K562 (cell line): ENCODE measurements at regions not wholly inside any gene's neighbourhood (a gene's known extent, or its start where the extent isn't known, plus 50 kb on each side); places are given as distances from the start of the nearest gene placed in this dataset.

ENCODE experiments used
- ATF7 ChIP-seq: fragments of 450-650 bp; IDR thresholded peaks from 2 replicates; pipeline ENCODE4 v1.7.1; 2014; ENCODE audit warnings: mild to moderate bottlenecking, moderate library complexity
- EGR1 ChIP-seq: fragments of 450-650 bp; conservative IDR thresholded peaks from 2 replicates; pipeline ENCODE4 v1.6.1; 2017; ENCODE audit warnings: mild to moderate bottlenecking
- ELF4 ChIP-seq: fragments of 450-650 bp; formaldehyde crosslinking; IDR thresholded peaks from 2 replicates; pipeline ENCODE4 v1.4.0; 2022; ENCODE audit warnings: missing genetic modification characterization
- NFATC3 ChIP-seq: fragments of 450-650 bp; IDR thresholded peaks from 2 replicates; pipeline ENCODE4 v1.6.1; 2017; ENCODE audit warnings: mild to moderate bottlenecking
- POLR2A ChIP-seq: fragments of 450-650 bp; conservative IDR thresholded peaks from 2 replicates; pipeline ENCODE4 v1.6.1; 2016
- RNF2 ChIP-seq: sonication (generic); IDR thresholded peaks from 2 replicates; pipeline ENCODE4 v1.6.1; 2016

GRCh38 chr15:62432702-62433398, 267.8 kb upstream of the C2CD4B start:
- no peak for TF ChIP-seq POLR2A
- TF ChIP-seq EGR1 = no peak
- no peak for TF ChIP-seq NFATC3
- TF ChIP-seq ELF4 (CRISPR knock-in tag) = no peak
- no peak for TF ChIP-seq ATF7
- TF ChIP-seq RNF2 = no peak
